ENCODE measurements at regions not wholly inside any gene's neighbourhood (a gene's known extent, or its start where the extent isn't known, plus 50 kb on each side); places are given as distances from the start of the nearest gene placed in this dataset.

- DNase-seq: no peak
These were observed 89.5 kb downstream of the RPL22L1 start for GRCh38 chr3:170780471-170780870.

GRCh38 chr3:170778240-170779217 is 91.5 kb downstream of the RPL22L1 start:
- H3K27me3 ChIP-seq: no peaks in the 10 kb centered on the region
- TF ChIP-seq POLR2A (IDR thresholded peaks at IDR 0.05) (no peak), CTCF (IDR thresholded peaks at IDR 0.05) (no peak)
- intact Hi-C loops (cut with DNase I): no loop called here
- 76 to 83% (median 80%) methylated on average over 6 of the region's 6 CpGs for WGBS, 4 donors
- no peak overlapping the region for H3K27ac ChIP-seq
- no peaks in the 10 kb centered on the region for H3K36me3 ChIP-seq (replicated peaks in 1 of 2)
- H3K4me3 ChIP-seq: no peak overlapping the region
- H3K9me3 ChIP-seq (replicated peaks in 1 of 3): no peaks in the 10 kb centered on the region
- no peak for DNase-seq
- peaks cover 0 to 3% of the 10 kb centered on the region in 2 donors for H3K4me1 ChIP-seq (replicated peaks in 1 of 2)

More at GRCh38 chr3:170780471-170780870, 89.5 kb downstream of the RPL22L1 start:
- intact Hi-C loops (cut with DNase I): no loop called here
- Histone ChIP-seq H3K36me3 (replicated peaks in 1 of 2) (no peaks in the 10 kb centered on the region), H3K27ac (no peak overlapping the region), H3K27me3 (no peaks in the 10 kb centered on the region), H3K4me1 (replicated peaks in 1 of 2) (peaks cover 0 to 3% of the 10 kb centered on the region in 2 donors), H3K9me3 (replicated peaks in 1 of 3) (no peaks in the 10 kb centered on the region), H3K4me3 (no peak overlapping the region)
- TF ChIP-seq POLR2A (IDR thresholded peaks at IDR 0.05) (no peak), CTCF (IDR thresholded peaks at IDR 0.05) (no peak)
- WGBS, 4 donors: 56 to 72% (median 62%) methylated on average over 1 of the region's 1 CpG

- H3K36me3 ChIP-seq (replicated peaks in 1 of 2): no peaks in the 10 kb centered on the region
- H3K9me3 ChIP-seq (replicated peaks in 1 of 3): no peaks in the 10 kb centered on the region
- intact Hi-C loops (cut with DNase I): no loop called here
- DNase-seq: no peak
- no peak for TF ChIP-seq CTCF (IDR thresholded peaks at IDR 0.05)
- TF ChIP-seq POLR2A (IDR thresholded peaks at IDR 0.05): no peak
- peaks cover 0 to 3% of the 10 kb centered on the region in 2 donors for H3K4me1 ChIP-seq (replicated peaks in 1 of 2)
- no peak overlapping the region for H3K27ac ChIP-seq
- no peak overlapping the region for H3K4me3 ChIP-seq
- no peaks in the 10 kb centered on the region for H3K27me3 ChIP-seq
These were observed 92.5 kb downstream of the RPL22L1 start for GRCh38 chr3:170777564-170777926.

- Histone ChIP-seq H3K4me1 (replicated peaks in 1 of 2) (peaks cover 0 to 3% of the 10 kb centered on the region in 2 donors), H3K27ac (no peak overlapping the region), H3K27me3 (no peaks in the 10 kb centered on the region), H3K36me3 (replicated peaks in 1 of 2) (no peaks in the 10 kb centered on the region), H3K4me3 (no peak overlapping the region), H3K9me3 (replicated peaks in 1 of 3) (no peaks in the 10 kb centered on the region)
- intact Hi-C loops (cut with DNase I): no loop called here
- no peak for DNase-seq
- WGBS, 4 donors: 86 to 93% (median 87%) methylated on average over 5 of the region's 5 CpGs
- TF ChIP-seq POLR2A (IDR thresholded peaks at IDR 0.05) (no peak), CTCF (IDR thresholded peaks at IDR 0.05) (no peak)
These were observed 93.0 kb downstream of the RPL22L1 start for GRCh38 chr3:170776887-170777563.
